Effector memory CD4-positive, alpha-beta T cell (primary cell): ENCODE measurements at regions not wholly inside any gene's neighbourhood (a gene's known extent, or its start where the extent isn't known, plus 50 kb on each side); places are given as distances from the start of the nearest gene placed in this dataset.

ENCODE experiments used
- DNase-seq, 3 donors: peaks; one replicate each; pipeline ENCODE4 v3.0.0-alpha.2; 2020
- H3K27ac ChIP-seq: 2 replicates; pipeline ENCODE4 v1.7.0; 2013; ENCODE audit warnings: mild to moderate bottlenecking, low read length, moderate library complexity; ENCODE audit not compliant: insufficient read depth, poor library complexity, severe bottlenecking
- H3K27me3 ChIP-seq: replicated peaks from 2 replicates; pipeline ENCODE4 v1.7.0; 2013; ENCODE audit warnings: mild to moderate bottlenecking, low read length; ENCODE audit not compliant: insufficient read depth, control insufficient read depth, poor library complexity, severe bottlenecking
- H3K36me3 ChIP-seq: 2 replicates; pipeline ENCODE4 v1.7.0; 2013; ENCODE audit warnings: mild to moderate bottlenecking, low read length, moderate library complexity; ENCODE audit not compliant: control insufficient read depth, insufficient read depth
- H3K4me1 ChIP-seq: 2 replicates; pipeline ENCODE4 v1.7.0; 2013; ENCODE audit warnings: low read length, mild to moderate bottlenecking; ENCODE audit not compliant: control insufficient read depth, insufficient read depth, poor library complexity, severe bottlenecking
- H3K4me3 ChIP-seq: 2 replicates; pipeline ENCODE4 v1.7.0; 2013; ENCODE audit warnings: low read length, low read depth, mild to moderate bottlenecking; ENCODE audit not compliant: insufficient read depth, poor library complexity, severe bottlenecking
- H3K9me3 ChIP-seq: 2 replicates; pipeline ENCODE4 v1.7.0; 2013; ENCODE audit warnings: mild to moderate bottlenecking, low read length, moderate library complexity; ENCODE audit not compliant: control insufficient read depth

DNA sequence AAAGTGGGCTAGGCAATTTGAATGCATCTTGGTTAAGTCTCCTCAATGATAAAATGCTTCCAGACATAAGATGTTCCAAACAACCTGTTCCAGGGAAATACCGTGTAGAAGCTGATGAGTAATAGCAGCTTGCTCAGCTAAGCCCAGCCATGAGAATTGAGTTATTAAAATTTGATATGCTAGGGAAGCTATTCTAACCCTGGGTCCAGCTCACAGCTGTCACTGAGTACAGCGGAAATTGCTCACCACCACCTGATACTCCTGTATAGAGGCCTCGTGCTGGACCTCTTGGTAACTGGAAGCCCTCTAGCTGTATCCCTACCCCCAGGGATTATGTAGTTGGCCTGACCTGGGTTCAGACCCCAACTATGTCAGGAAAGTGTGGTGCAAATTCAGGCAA, 521.3 kb upstream of the TRPC7 start:
- no peaks in the 10 kb centered on the region for H3K4me1 ChIP-seq

DNA sequence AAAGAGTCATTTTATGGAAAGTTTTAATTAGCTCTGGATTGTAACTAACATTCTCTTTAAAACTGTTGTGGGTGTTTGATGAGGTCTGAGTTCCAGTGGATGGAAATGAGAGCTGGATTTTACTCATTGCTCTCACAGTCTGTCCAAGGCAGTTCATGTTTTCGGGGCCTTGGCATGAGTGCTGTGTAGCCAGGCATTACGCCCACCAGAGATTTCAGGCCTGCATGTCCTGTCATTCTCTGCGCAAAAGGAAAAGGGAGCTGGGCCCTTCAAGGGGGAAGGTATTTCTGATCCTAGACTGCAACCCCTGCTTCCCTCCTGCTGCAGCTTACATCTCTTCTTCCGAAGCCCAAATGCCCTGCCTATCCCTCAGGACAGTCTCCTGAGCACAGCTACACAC, 499.6 kb upstream of the TRPC7 start:
- no peaks in the 10 kb centered on the region for H3K27me3 ChIP-seq

More for the DNA sequence above, 521.3 kb upstream of the TRPC7 start:
- DNase-seq: no peak
- Histone ChIP-seq H3K27ac (no peak overlapping the region), H3K9me3 (no peaks in the 10 kb centered on the region), H3K36me3 (no peaks in the 10 kb centered on the region), H3K4me3 (no peak overlapping the region), H3K27me3 (no peaks in the 10 kb centered on the region)

DNA sequence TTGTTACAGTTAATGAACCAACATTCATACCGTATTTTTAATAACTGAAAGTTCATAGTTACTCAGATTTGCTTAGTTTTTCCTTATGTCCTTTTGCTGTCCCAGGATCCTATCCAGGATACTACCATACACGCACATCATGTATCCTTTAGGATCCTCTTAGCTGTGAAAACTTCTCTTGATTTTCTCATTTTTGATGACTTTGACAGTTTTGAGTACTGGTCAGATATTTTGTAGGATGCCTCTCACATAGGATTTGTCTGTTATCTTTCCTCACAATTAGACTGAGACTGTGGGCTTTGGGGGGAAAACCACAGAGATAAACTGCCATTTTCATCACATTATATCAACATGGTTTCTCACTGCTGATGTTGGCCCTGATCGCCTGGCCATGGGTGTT, 491.3 kb upstream of the TRPC7 start:
- DNase-seq: no peak
- H3K36me3 ChIP-seq: no peaks in the 10 kb centered on the region
- H3K4me1 ChIP-seq: no peaks in the 10 kb centered on the region
- no peak overlapping the region for H3K27ac ChIP-seq
- no peaks in the 10 kb centered on the region for H3K27me3 ChIP-seq
- H3K9me3 ChIP-seq: no peaks in the 10 kb centered on the region
- no peak overlapping the region for H3K4me3 ChIP-seq

More for the DNA sequence above, 499.6 kb upstream of the TRPC7 start:
- Histone ChIP-seq H3K36me3 (no peaks in the 10 kb centered on the region), H3K4me1 (no peaks in the 10 kb centered on the region), H3K27ac (no peak overlapping the region), H3K4me3 (no peak overlapping the region), H3K9me3 (no peaks in the 10 kb centered on the region)
- DNase-seq: no peak

DNA sequence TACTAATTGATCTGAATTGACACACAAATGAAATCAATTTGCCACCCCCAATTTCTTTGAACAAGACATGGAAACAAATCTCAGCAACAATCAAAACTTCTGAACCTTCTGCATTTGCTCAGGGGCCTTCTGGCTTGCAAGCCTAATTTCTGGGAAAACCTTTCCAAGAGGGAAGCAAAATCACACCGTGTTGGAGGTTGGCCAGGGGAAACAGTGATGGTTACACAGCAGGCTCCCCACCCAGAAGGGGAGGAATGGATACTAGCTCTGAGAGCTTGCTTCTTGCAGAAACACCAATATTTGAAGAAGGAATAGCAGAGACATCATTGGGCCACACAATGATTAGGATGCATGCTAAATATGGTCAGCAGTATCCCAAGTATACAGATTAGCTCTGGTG, 488.6 kb upstream of the TRPC7 start:
- Histone ChIP-seq H3K36me3 (no peaks in the 10 kb centered on the region), H3K9me3 (no peaks in the 10 kb centered on the region), H3K4me1 (no peaks in the 10 kb centered on the region), H3K27ac (no peak overlapping the region), H3K4me3 (no peak overlapping the region), H3K27me3 (no peaks in the 10 kb centered on the region)
- no peak for DNase-seq

DNA sequence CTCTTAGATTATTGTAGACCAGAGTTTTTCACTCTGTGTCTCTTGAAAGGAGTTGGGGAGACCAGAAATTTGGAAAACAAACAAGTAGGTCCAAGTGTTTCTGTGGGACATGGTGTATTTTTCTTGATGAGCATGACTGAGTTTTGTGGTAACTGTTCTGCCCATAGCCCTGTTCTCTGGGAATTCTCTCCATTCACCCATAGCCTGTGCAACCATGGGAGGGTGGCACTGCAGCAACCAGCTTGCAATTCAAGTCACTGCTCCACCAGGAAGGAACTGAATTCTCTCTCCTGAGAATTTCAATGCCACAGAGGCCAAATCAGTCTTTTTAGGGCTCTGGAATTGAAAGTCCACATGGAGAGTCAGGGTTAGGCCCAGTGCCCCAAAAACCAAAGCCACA, 475.3 kb upstream of the TRPC7 start:
- H3K27me3 ChIP-seq: no peaks in the 10 kb centered on the region
- H3K36me3 ChIP-seq: no peaks in the 10 kb centered on the region
- DNase-seq: no peak
- no peak overlapping the region for H3K27ac ChIP-seq
- no peak overlapping the region for H3K4me3 ChIP-seq
- no peaks in the 10 kb centered on the region for H3K9me3 ChIP-seq
- H3K4me1 ChIP-seq: no peaks in the 10 kb centered on the region

GRCh38 chr5:136836093-136836492, 470.7 kb upstream of the TRPC7 start:
- H3K27me3 ChIP-seq: no peaks in the 10 kb centered on the region
- H3K36me3 ChIP-seq: no peaks in the 10 kb centered on the region
- H3K27ac ChIP-seq: no peak overlapping the region
- no peaks in the 10 kb centered on the region for H3K4me1 ChIP-seq
- no peaks in the 10 kb centered on the region for H3K9me3 ChIP-seq
- no peak overlapping the region for H3K4me3 ChIP-seq
- no peak for DNase-seq

GRCh38 chr5:136820848-136821247, 455.5 kb upstream of the TRPC7 start:
- H3K9me3 ChIP-seq: no peaks in the 10 kb centered on the region
- no peaks in the 10 kb centered on the region for H3K4me1 ChIP-seq
- no peak for DNase-seq
- no peaks in the 10 kb centered on the region for H3K36me3 ChIP-seq
- H3K4me3 ChIP-seq: no peak overlapping the region
- no peak overlapping the region for H3K27ac ChIP-seq
- H3K27me3 ChIP-seq: no peaks in the 10 kb centered on the region

GRCh38 chr5:136819526-136820302, 454.4 kb upstream of the TRPC7 start:
- no peak overlapping the region for H3K27ac ChIP-seq
- no peaks in the 10 kb centered on the region for H3K27me3 ChIP-seq
- H3K9me3 ChIP-seq: no peaks in the 10 kb centered on the region
- no peak overlapping the region for H3K4me3 ChIP-seq
- H3K36me3 ChIP-seq: no peaks in the 10 kb centered on the region
- no peaks in the 10 kb centered on the region for H3K4me1 ChIP-seq
- DNase-seq: no peak

DNA sequence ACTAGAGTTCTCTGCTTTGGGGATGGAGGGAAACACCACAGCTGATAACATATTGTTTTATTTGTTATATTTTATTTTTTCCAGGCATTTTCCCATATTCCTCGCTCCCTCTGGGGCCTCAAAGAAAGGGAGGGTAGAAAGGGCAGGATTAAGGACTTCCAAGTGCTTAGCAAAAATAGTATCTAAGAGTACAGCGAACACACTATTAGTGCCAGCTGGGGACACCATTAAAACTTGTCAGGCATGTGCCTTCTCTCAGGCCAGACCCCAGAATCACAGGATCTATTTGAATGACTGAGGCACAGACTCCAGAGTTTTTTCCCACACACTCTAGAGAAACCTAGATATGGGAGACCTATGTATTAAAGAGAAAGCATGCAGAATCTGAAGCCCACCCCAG, 451.0 kb upstream of the TRPC7 start:
- H3K27ac ChIP-seq: no peak overlapping the region

DNA sequence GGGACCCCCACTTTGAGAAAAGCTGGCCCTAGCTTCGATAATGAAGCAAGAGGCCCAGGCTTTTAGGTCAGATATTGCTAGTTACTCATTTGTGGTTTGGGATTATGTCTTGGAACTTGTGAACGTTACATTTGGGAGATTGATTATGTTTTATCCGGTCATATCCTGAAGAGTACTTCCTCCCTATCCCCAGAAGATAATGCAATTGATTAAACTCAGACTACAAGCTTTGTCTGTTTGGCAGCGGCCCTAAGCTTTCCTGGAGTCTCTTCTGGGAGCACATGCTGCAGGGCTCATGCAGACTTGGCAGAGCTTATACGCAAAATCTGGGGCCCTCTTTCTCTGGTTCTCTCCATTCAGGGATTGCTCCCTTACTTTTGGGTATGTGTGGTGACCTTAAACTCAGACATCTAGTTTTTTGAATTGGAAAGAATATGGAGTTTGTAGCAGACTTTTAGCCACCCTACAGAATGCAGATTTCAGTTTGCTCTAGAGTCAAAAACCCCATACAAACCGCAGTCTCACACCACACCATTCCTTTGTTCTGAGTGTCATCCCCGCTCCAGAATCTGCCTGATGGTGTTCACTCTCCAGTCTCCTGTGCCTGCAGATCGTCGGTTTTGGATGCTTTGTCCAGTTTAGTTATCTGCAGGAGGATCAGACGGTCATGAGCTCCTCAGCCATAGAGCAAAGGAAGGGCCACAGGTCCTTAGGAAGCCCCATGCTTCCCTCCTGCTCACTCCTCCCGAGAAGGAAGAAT, 449.5 kb upstream of the TRPC7 start:
- DNase-seq: no peak
- no peak overlapping the region for H3K27ac ChIP-seq
- no peaks in the 10 kb centered on the region for H3K27me3 ChIP-seq
- H3K36me3 ChIP-seq: no peaks in the 10 kb centered on the region
- no peaks in the 10 kb centered on the region for H3K4me1 ChIP-seq
- no peaks in the 10 kb centered on the region for H3K9me3 ChIP-seq
- no peak overlapping the region for H3K4me3 ChIP-seq

More for the DNA sequence above, 451.0 kb upstream of the TRPC7 start:
- H3K27me3 ChIP-seq: no peaks in the 10 kb centered on the region
- H3K4me1 ChIP-seq: no peaks in the 10 kb centered on the region
- no peaks in the 10 kb centered on the region for H3K9me3 ChIP-seq
- no peak overlapping the region for H3K4me3 ChIP-seq
- H3K36me3 ChIP-seq: no peaks in the 10 kb centered on the region
- DNase-seq: no peak
